ENCODE measurements at regions not wholly inside any gene's neighbourhood (a gene's known extent, or its start where the extent isn't known, plus 50 kb on each side); places are given as distances from the start of the nearest gene placed in this dataset.

GRCh38 chr10:113410618-113411017 lies 142.2 kb upstream of the HABP2 start:
- no peak for DNase-seq (ENCODE audit: low read depth in 1 of 2, low spot score in 1 of 2)

GRCh38 chr10:113411456-113411855 lies 141.4 kb upstream of the HABP2 start:
- no peak for DNase-seq (ENCODE audit: low read depth in 1 of 2, low spot score in 1 of 2)

- DNase-seq (ENCODE audit: low read depth in 1 of 2, low spot score in 1 of 2) = no peak
Measured at GRCh38 chr10:113412161-113412560, 140.7 kb upstream of the HABP2 start.

- DNase-seq (ENCODE audit: low read depth in 1 of 2, low spot score in 1 of 2) = no peak
Measured at GRCh38 chr10:113414543-113414942, 138.3 kb upstream of the HABP2 start.

- no peak for DNase-seq (ENCODE audit: low read depth in 1 of 2, low spot score in 1 of 2)
Measured at GRCh38 chr10:113415246-113415645, 137.6 kb upstream of the HABP2 start.

- DNase-seq (ENCODE audit: low read depth in 1 of 2, low spot score in 1 of 2) = no peak
Measured at GRCh38 chr10:113420057-113420732, 132.7 kb upstream of the HABP2 start.

- no peak for DNase-seq (ENCODE audit: low read depth in 1 of 2, low spot score in 1 of 2)
Measured at GRCh38 chr10:113420733-113421675, 131.8 kb upstream of the HABP2 start.

- no peak for DNase-seq (ENCODE audit: low read depth in 1 of 2, low spot score in 1 of 2)
Measured at GRCh38 chr10:113422371-113422770, 130.5 kb upstream of the HABP2 start.

GRCh38 chr10:113423981-113424721 lies 128.7 kb upstream of the HABP2 start:
- no peak for DNase-seq (ENCODE audit: low read depth in 1 of 2, low spot score in 1 of 2)

- DNase-seq (ENCODE audit: low read depth in 1 of 2, low spot score in 1 of 2) = no peak
Measured at GRCh38 chr10:113425008-113425407, 127.8 kb upstream of the HABP2 start.

- no peak for DNase-seq (ENCODE audit: low read depth in 1 of 2, low spot score in 1 of 2)
Measured at GRCh38 chr10:113425541-113425951, 127.3 kb upstream of the HABP2 start.

GRCh38 chr10:113426181-113426877 lies 126.5 kb upstream of the HABP2 start:
- no peak for DNase-seq (ENCODE audit: low read depth in 1 of 2, low spot score in 1 of 2)

- no peak for DNase-seq (ENCODE audit: low read depth in 1 of 2, low spot score in 1 of 2)
Measured at GRCh38 chr10:113427236-113427735, 125.6 kb upstream of the HABP2 start.

- DNase-seq (ENCODE audit: low read depth in 1 of 2, low spot score in 1 of 2) = no peak
Measured at GRCh38 chr10:113427811-113428558, 124.9 kb upstream of the HABP2 start.

- DNase-seq (ENCODE audit: low read depth in 1 of 2, low spot score in 1 of 2) = no peak
Measured at GRCh38 chr10:113430634-113431397, 122.0 kb upstream of the HABP2 start.

GRCh38 chr10:113431398-113432160 lies 121.3 kb upstream of the HABP2 start:
- DNase-seq (ENCODE audit: low read depth in 1 of 2, low spot score in 1 of 2) = no peak

GRCh38 chr10:113433711-113434110 lies 119.1 kb upstream of the HABP2 start:
- no peak for DNase-seq (ENCODE audit: low read depth in 1 of 2, low spot score in 1 of 2)

GRCh38 chr10:113434315-113434714 lies 118.5 kb upstream of the HABP2 start:
- no peak for DNase-seq (ENCODE audit: low read depth in 1 of 2, low spot score in 1 of 2)

GRCh38 chr10:113434950-113435349 lies 117.9 kb upstream of the HABP2 start:
- DNase-seq (ENCODE audit: low read depth in 1 of 2, low spot score in 1 of 2) = no peak

Data from stimulated activated CD4-positive, alpha-beta T cell treated with anti-CD3 and anti-CD28 coated beads, Interleukin-15, amount 100 ng/mL, for 1 hour (primary cell).